K562 (cell line): ENCODE measurements at regions not wholly inside any gene's neighbourhood (a gene's known extent, or its start where the extent isn't known, plus 50 kb on each side); places are given as distances from the start of the nearest gene placed in this dataset.
A peak's percentile ranks its signal among the peaks of the same experiment; 100 is the strongest.

ENCODE experiments used
- ADNP ChIP-seq: fragments of 200-800 bp; sonication (Bioruptor generic); IDR thresholded peaks from 2 replicates; pipeline ENCODE4 v1.6.1; 2016; ENCODE audit warnings: missing genetic modification characterization, missing compliant biosample characterization
- C11orf30 ChIP-seq: fragments of 450-650 bp; IDR thresholded peaks from 2 replicates; pipeline ENCODE4 v1.6.1; 2016; ENCODE audit warnings: low read depth, mild to moderate bottlenecking
- CBFA2T2 ChIP-seq: fragments of 450-650 bp; conservative IDR thresholded peaks from 2 replicates; pipeline ENCODE4 v1.6.1; 2017; ENCODE audit warnings: mild to moderate bottlenecking
- CBFA2T3 ChIP-seq: fragments of 450-650 bp; IDR thresholded peaks from 2 replicates; pipeline ENCODE4 v1.6.1; 2017
- EP300 ChIP-seq: IDR thresholded peaks from 2 replicates; pipeline ENCODE4 v1.6.1; 2012; ENCODE audit warnings: low read length, improper control_type of control experiment
- ERF ChIP-seq: fragments of 450-650 bp; formaldehyde crosslinking; IDR thresholded peaks from 2 replicates; pipeline ENCODE4 v1.4.0; 2020; ENCODE audit warnings: mild to moderate bottlenecking, mixed read lengths
- ESRRB ChIP-seq: fragments of 250-450 bp; sonication (Bioruptor Pico); IDR thresholded peaks from 2 replicates; pipeline ENCODE4 v1.5.0; 2020; ENCODE audit warnings: mild to moderate bottlenecking, moderate library complexity, borderline replicate concordance
- EZH2 ChIP-seq: IDR thresholded peaks from 2 replicates; pipeline ENCODE4 v1.6.1; 2012; ENCODE audit warnings: low read depth, mild to moderate bottlenecking, inconsistent platforms, low read length, borderline replicate concordance
- HDAC8 ChIP-seq: fragments of 450-650 bp; IDR thresholded peaks from 2 replicates; pipeline ENCODE4 v1.6.1; 2016; ENCODE audit warnings: mild to moderate bottlenecking, missing genetic modification characterization, moderate library complexity, missing compliant biosample characterization
- HNRNPUL1 ChIP-seq: fragments of 200-400 bp; formaldehyde crosslinking; IDR thresholded peaks from 2 replicates; pipeline ENCODE4 v1.6.1; 2017; ENCODE audit warnings: low read length
- MYNN ChIP-seq, 2 experiments: sonication (generic); formaldehyde crosslinking in 1 of 2; IDR thresholded peaks; 2 replicates each; pipeline versions ENCODE4 v1.5.0 to v1.6.1; 2016 to 2020; ENCODE audit warnings: antibody characterized with exemption in 1 of 2, missing genetic modification reagents in 1 of 2
- NCOR1 ChIP-seq: fragments of 450-650 bp; IDR thresholded peaks from 2 replicates; pipeline ENCODE4 v1.6.1; 2016; ENCODE audit warnings: mild to moderate bottlenecking, moderate library complexity
- NFE2L1 ChIP-seq: fragments of 450-650 bp; IDR thresholded peaks from 2 replicates; pipeline ENCODE4 v1.6.1; 2016; ENCODE audit warnings: missing genetic modification characterization, low read depth, mild to moderate bottlenecking, missing compliant biosample characterization, moderate library complexity, borderline replicate concordance
- NFRKB ChIP-seq: fragments of 450-650 bp; IDR thresholded peaks from 2 replicates; pipeline ENCODE4 v1.6.1; 2016; ENCODE audit warnings: low read depth
- PCBP2 ChIP-seq: fragments of 200-400 bp; formaldehyde crosslinking; IDR thresholded peaks from 2 replicates; pipeline ENCODE4 v1.6.1; 2018; ENCODE audit warnings: low read length, low read depth, mild to moderate bottlenecking, moderate library complexity; ENCODE audit not compliant: poor library complexity, severe bottlenecking
- POLR2A ChIP-seq: fragments of 450-650 bp; conservative IDR thresholded peaks from 2 replicates; pipeline ENCODE4 v1.6.1; 2016
- POLR3G ChIP-seq: IDR thresholded peaks from 2 replicates; pipeline ENCODE4 v1.6.1; 2011; ENCODE audit not compliant: insufficient read length, insufficient replicate concordance; ENCODE audit errors: extremely low read depth
- SIX5 ChIP-seq, 2 experiments: IDR thresholded peaks; 2 replicates each; pipeline ENCODE4 v1.6.1; 2011; ENCODE audit warnings: low read length in 2 of 2, borderline replicate concordance in 1 of 2, low read depth in 1 of 2, mild to moderate bottlenecking in 1 of 2, moderate library complexity in 1 of 2; ENCODE audit not compliant: insufficient read depth in 1 of 2
- SMAD3 ChIP-seq: fragments of 450-650 bp; formaldehyde crosslinking; conservative IDR thresholded peaks from 2 replicates; pipeline ENCODE4 v1.4.0; 2020; ENCODE audit warnings: mild to moderate bottlenecking
- SPI1 ChIP-seq: IDR thresholded peaks from 2 replicates; pipeline ENCODE4 v1.6.1; 2011; ENCODE audit warnings: low read depth, low read length, control low read depth, borderline replicate concordance
- TGIF2 ChIP-seq: sonication (generic); formaldehyde crosslinking; IDR thresholded peaks from 2 replicates; pipeline ENCODE4 v1.8.1; 2022; ENCODE audit warnings: mild to moderate bottlenecking, missing genetic modification reagents, moderate library complexity
- ZBTB8A ChIP-seq: fragments of 450-650 bp; IDR thresholded peaks from 2 replicates; pipeline ENCODE4 v1.6.1; 2018; ENCODE audit warnings: mild to moderate bottlenecking, moderate library complexity; ENCODE audit not compliant: partially characterized antibody
- ZNF175 ChIP-seq: fragments of 200-800 bp; sonication (Bioruptor generic); IDR thresholded peaks from 2 replicates; pipeline ENCODE4 v1.6.1; 2016; ENCODE audit warnings: low read depth, mild to moderate bottlenecking, missing genetic modification characterization, missing compliant biosample characterization
- ZNF224 ChIP-seq: sonication (generic); formaldehyde crosslinking; IDR thresholded peaks from 2 replicates; pipeline ENCODE4 v1.8.0; 2022; ENCODE audit warnings: mild to moderate bottlenecking, missing genetic modification reagents
- ZNF23 ChIP-seq: fragments of 250-450 bp; sonication (Bioruptor Pico); IDR thresholded peaks from 2 replicates; pipeline ENCODE4 v1.4.0; 2020; ENCODE audit warnings: mild to moderate bottlenecking
- ZNF253 ChIP-seq: fragments of 250-450 bp; sonication (Bioruptor Pico); conservative IDR thresholded peaks from 2 replicates; pipeline ENCODE4 v1.6.1; 2021; ENCODE audit warnings: mild to moderate bottlenecking
- ZNF695 ChIP-seq: fragments of 450-650 bp; formaldehyde crosslinking; IDR thresholded peaks from 2 replicates; pipeline ENCODE4 v1.4.0; 2020; ENCODE audit warnings: mild to moderate bottlenecking, moderate library complexity
- ZSCAN32 ChIP-seq: fragments of 450-650 bp; formaldehyde crosslinking; IDR thresholded peaks from 2 replicates; pipeline ENCODE4 v1.4.0; 2020; ENCODE audit warnings: mild to moderate bottlenecking, moderate library complexity
- TF ChIP-seq, protein P1 (sequence below): fragments of 250-450 bp; sonication (Bioruptor Pico); IDR thresholded peaks from 2 replicates; pipeline ENCODE4 v1.5.1; 2021; ENCODE audit warnings: mild to moderate bottlenecking
- TF ChIP-seq, protein P2 (sequence below): fragments of 450-650 bp; formaldehyde crosslinking; IDR thresholded peaks from 2 replicates; pipeline ENCODE4 v1.4.0; 2022; ENCODE audit warnings: missing genetic modification characterization

DNA sequence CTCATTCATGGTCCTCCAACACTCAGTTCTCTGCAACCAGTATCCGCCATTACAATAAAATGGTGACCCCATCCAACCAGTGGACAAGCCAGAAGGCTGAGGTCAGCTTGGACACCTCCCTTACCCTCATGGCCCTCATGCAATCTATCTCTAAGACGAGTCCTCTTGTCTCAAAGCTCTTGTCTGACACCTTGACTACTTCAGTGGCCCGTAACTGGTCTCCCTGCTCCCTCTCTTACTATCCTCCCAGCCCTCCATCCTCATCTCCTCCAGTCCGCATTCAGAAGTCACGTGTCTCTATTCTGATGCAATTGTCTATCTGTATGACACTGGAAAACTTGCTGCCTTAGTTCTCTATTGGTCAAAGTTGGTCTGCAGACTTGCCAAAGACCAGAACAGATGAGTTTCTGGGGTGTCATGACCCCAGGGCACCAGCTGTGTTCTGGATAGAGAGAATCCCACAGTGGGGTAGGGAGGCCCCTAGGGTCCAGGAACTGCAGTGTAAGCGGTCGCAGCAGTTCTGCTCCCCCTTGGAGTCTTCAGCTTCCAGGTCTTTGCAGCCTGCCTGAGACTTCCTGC, 59.6 kb upstream of the RNF24 start (continued):
- no peak for TF ChIP-seq SIX5 (IDR thresholded peaks at IDR 0.05; ENCODE audit: borderline replicate concordance in 1 of 2, insufficient read depth in 1 of 2, low read depth in 1 of 2, low read length in 2 of 2)
- peak; percentile 77; the same call in 1 of the 2 replicates for TF ChIP-seq ZSCAN32 (CRISPR knock-in tag)
- no peak for TF ChIP-seq ESRRB (CRISPR knock-in tag)
- no peak for TF ChIP-seq ZNF253
- no peak for TF ChIP-seq ADNP (tag)
- no peak for TF ChIP-seq SMAD3
- TF ChIP-seq ERF (CRISPR knock-in tag), result no peak
- TF ChIP-seq NCOR1, result no peak
- TF ChIP-seq HNRNPUL1, result no peak
- TF ChIP-seq HDAC8 (tag), result no peak
- TF ChIP-seq CBFA2T2, result peak; percentile 26; the same call in 1 of the 2 replicates
- TF ChIP-seq PCBP2, result no peak
- TF ChIP-seq C11orf30, result peak; percentile 28; the same call in 1 of the 2 replicates
- no peak for TF ChIP-seq ZBTB8A
- TF ChIP-seq POLR2A, result peak; percentile 33; the same call in 1 of the 2 replicates
- no peak for TF ChIP-seq TGIF2 (CRISPR knock-in tag)
- TF ChIP-seq CBFA2T3, result no peak
- TF ChIP-seq, protein P1, sequence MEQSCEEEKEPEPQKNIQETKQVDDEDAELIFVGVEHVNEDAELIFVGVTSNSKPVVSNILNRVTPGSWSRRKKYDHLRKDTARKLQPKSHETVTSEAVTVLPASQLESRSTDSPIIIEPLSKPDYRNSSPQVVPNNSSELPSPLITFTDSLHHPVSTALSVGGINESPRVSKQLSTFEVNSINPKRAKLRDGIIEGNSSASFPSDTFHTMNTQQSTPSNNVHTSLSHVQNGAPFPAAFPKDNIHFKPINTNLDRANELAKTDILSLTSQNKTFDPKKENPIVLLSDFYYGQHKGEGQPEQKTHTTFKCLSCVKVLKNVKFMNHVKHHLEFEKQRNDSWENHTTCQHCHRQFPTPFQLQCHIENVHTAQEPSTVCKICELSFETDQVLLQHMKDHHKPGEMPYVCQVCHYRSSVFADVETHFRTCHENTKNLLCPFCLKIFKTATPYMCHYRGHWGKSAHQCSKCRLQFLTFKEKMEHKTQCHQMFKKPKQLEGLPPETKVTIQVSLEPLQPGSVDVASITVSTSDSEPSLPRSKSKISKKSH (CRISPR knock-in tag), result no peak
- TF ChIP-seq NFE2L1 (tag), result no peak
- TF ChIP-seq, protein P2, sequence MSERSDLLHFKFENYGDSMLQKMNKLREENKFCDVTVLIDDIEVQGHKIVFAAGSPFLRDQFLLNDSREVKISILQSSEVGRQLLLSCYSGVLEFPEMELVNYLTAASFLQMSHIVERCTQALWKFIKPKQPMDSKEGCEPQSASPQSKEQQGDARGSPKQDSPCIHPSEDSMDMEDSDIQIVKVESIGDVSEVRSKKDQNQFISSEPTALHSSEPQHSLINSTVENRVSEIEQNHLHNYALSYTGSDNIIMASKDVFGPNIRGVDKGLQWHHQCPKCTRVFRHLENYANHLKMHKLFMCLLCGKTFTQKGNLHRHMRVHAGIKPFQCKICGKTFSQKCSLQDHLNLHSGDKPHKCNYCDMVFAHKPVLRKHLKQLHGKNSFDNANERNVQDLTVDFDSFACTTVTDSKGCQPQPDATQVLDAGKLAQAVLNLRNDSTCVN (CRISPR knock-in tag), result no peak
- peak; percentile 53 for TF ChIP-seq ZNF175 (CRISPR knock-in tag)
- TF ChIP-seq NFRKB, result peak; percentile 96; the same call in 1 of the 2 replicates
- TF ChIP-seq ZNF224 (CRISPR knock-in tag), result no peak
- no peak for TF ChIP-seq POLR3G
- peak; percentile 72 for TF ChIP-seq EP300
- TF ChIP-seq MYNN (IDR thresholded peaks at IDR 0.05), result no peak
- TF ChIP-seq MYNN (CRISPR knock-in tag; IDR thresholded peaks at IDR 0.05), result no peak
- TF ChIP-seq ZNF23, result no peak
- TF ChIP-seq EZH2, result no peak
- TF ChIP-seq SPI1, result no peak
- TF ChIP-seq ZNF695 (CRISPR knock-in tag), result no peak
